GM18499 (cell line): ENCODE measurements at regions not wholly inside any gene's neighbourhood (a gene's known extent, or its start where the extent isn't known, plus 50 kb on each side); places are given as distances from the start of the nearest gene placed in this dataset.
A peak's percentile ranks its signal among the peaks of the same experiment; 100 is the strongest.

Experiments
- ATAC-seq: cut with Tn5 transposase; IDR thresholded peaks from one replicate; pipeline ENCODE4 v1.9.1; 2021; ENCODE audit warnings: moderate number of reproducible peaks; ENCODE audit not compliant: insufficient read depth, unreplicated experiment

DNA sequence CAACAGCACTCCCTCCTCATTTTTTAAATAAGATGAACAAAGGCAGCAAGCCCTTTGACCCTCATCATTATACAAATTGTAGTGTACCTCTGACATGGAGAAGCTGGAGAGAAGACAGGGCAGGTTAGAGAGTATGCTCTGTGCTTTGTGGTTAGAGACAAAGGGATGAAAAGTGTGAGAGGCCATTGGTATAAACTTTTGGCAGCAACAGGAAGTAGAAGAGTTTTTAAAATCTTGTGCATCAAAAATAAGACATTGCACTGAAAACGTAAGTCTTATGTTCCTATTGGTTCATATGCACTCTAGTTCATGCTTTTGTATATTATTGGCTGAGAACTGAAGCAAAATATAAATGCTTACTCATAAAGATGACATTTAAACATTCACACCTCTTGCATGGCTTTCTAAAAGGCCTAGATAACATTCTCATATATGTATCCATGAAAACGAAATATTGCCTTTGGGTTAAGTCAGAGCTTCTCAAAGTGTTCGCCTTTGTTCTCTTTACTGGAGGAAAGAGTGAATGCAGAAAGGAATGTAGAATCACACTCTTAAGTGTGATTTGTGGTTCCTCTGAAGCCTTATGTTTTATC is 158.0 kb downstream of the PALM2AKAP2 start:
- ATAC-seq, result no peak

DNA sequence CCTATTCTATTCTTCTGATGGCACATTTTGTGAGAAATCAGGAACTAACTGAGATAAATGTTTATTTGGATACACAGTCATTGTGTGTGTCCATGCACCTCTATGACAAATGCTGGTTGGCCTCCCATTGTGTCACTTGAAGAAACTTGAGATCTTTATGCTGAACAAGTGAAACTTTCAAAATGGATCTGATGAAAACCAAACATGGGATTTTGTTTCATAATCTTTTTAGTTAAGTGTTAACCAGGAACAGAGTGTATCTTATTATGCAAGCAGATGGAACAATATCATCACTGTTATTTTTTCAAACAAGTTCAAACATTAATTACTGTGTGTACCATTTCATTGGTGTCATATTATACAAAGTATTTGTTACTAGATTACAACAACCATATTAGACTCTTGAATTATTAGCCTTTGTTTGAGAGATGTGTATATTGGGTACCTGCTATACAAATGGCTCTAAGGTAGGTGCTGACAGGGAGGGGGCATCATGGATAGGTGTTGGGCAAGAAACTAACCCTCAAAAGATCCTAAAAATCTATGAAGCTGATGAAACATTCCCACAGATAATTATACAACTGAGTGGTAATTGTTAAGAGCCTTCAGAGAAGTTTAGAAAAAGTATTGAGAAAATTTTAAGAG is 159.8 kb downstream of the PALM2AKAP2 start:
- ATAC-seq, result no peak

DNA sequence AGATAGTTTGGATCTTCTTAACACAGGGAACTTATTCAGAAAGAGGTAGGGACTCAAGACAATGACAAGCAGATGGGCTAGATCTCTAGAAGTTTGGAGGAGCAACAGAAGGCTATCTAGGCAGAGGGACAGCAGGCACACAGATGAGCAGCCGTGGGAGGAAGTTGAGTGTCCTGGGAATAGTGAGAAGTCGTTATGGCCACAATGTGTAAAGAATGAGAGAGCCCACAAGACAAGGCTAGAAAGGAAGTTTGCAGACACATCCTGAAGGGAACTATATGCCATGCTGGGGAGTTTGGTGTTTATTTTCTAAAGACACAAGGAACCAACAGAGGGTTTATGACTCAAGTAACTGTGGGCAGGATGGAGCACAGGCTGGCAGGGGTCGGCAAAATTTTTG is 160.6 kb downstream of the PALM2AKAP2 start:
- no peak for ATAC-seq

DNA sequence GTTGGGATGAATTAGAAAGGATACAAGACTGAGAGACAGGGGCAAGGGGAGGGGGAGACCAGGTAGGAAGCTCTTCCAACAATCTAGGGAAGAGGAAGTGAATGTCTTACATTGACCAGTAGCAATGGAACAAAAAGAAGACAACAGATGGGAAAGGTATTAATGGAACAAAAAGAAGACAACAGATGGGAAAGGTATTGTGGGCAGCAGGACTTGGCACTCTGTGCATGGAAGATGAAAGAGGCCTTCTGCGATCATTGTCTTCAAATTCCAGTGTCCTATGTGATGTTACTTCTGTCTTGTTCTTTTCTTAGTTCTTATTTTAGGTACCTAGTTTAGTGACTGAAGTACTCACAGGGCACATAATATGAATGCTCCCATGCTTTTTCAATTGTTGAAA is 161.8 kb downstream of the PALM2AKAP2 start:
- ATAC-seq, result no peak

DNA sequence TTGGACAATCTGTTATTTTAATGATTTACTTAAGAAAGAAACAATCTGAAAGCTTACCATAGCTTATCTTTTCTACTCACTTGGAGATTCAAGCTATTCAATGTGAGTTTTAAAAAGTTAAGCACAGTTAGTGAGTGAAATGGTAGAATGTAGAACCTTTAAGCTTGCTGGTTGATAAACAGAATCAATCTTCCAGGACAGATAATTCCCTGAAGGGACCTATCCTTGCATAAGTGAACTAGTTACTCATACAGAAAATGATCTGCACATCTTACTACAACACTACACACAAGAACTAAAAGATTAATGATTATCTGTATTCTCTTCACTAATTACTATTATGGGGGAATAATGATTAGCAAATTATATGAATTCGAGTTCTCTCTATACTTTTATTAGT is 165.6 kb downstream of the PALM2AKAP2 start:
- ATAC-seq, result no peak

DNA sequence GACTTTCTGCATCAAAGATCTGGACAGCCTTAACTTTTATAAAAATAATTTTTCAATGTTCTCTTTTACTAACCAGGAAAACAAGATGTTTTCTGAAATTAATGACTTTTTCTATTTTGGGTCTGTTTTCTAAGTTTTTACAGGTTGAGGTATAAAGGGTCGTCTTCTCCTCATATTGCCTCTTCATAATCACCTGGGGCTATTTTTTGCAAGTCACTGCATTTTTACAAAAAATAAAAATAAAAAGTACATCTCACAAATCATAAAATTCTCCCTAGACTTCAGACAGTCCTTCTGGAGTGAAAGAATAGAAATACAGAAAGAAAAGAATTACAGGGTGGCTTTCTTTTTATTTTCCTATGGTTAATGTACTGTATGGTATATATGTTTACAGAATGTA is 168.5 kb downstream of the PALM2AKAP2 start:
- ATAC-seq, result no peak

DNA sequence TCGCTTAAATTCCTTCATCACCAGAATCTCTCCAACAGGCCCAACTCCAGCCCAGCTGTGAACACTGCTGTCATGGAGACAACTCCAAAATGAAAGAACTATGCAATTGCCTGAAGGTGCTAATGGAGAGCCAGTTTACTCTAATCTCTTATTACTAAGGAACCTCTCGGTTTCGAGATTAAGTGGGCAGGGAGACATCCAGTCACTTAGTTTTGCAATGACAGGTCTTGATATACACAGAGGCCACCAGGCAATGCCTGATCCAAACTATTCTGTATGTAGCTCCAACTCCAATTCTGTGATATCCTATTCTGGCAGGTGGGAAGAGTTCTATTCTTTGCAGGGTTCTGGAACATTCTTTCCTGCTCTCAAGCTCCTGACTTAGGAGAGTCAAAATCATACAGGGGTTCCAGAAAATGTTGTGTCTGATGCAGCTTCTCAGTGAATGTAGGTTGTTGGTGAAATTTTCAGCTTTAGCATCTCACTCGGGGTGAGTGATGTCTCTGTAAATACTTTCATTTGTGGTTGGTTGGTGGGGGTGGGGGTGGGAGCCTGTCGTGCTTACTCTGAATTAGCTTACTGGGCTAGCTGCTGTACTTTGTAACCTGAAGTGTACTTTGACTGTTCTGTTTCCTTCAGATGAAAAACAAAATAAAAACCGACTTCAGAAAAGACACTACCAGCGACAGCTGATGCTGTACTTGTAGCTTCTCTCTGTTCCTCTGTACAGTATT is 170.9 kb downstream of the PALM2AKAP2 start:
- ATAC-seq, result no peak

DNA sequence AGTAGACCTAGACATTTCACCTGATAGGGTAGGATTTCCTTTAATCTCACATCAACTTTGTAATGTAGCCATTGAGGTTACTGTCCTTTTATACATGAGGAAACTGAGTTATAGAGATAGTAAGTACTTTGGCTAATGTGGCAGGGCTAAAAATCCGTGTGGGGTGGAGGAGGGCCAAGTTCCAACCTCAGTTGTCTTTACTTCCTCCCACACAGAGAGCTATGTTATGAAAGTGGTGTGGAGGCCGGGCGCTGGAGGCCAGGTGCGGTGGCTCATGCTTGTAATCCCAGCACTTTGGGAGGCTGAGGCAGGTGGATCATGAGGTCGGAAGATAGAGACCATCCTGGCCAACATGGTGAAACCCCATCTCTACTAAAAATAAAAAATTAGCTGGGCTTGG is 173.3 kb downstream of the PALM2AKAP2 start:
- ATAC-seq, result no peak

DNA sequence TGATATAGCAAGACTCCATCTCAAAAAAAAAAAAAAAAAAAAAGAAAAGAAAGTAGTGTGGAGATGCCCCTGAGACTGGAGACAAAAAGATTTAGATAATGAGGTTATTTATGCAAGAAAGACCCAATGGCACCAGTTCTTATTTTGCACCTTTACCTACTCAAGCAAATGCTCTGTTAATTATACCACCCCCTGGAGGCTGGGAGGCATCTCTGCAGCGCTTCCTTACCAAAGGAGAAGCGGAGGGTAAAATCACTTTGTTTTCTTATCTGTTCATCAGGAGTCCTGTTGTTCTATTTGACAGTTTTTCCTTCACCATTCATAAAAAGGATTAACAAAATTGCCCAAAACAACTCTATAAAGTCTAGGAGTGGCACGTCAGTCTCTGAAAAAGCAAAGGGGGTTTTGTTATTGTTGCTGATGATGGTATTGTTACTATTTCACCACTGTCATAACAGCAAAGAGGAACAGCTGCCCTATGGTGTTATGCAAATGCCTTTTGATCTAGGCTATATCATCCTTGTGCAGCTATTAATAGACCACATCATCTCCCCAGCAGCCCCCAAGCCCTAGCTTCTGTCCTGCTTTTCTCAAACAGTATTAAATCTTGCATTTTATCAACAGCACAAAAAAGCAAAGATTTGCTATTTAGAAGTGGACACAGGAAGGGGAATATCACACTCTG is 174.0 kb downstream of the PALM2AKAP2 start:
- no peak for ATAC-seq

DNA sequence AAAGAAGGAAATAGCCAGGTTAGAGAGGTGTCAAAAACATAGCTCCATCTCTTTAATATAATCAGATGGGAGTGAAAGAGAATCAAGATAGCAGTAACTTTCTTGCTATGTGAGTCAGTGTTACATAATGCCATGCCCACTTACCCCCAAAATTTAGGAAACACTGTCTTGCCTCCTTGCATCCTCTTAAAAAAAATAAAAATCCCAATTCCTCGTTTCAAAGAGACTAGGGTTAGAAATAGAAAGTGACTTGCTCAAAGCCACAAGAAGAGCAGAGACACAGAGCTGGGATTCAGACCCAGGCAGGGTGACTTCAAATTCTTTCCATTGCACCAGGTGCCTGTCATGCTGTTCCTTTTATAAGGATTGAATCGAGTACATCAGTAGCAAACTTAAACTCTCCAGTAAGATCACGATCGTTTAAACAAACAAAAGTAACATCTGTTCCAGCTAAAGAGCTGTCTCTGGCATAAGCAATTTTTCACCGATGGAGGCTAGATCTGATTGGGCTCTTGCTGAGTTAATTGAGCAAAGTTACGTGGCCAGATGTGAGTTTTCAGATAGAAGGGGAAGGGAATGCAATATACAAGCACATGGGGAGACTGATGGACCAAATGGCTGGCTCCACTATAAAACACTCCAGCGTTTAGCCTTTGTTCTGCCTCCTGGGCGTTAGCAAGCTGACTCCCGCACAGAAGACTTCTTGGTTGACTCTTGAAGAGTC is 176.9 kb downstream of the PALM2AKAP2 start:
- ATAC-seq, result no peak

DNA sequence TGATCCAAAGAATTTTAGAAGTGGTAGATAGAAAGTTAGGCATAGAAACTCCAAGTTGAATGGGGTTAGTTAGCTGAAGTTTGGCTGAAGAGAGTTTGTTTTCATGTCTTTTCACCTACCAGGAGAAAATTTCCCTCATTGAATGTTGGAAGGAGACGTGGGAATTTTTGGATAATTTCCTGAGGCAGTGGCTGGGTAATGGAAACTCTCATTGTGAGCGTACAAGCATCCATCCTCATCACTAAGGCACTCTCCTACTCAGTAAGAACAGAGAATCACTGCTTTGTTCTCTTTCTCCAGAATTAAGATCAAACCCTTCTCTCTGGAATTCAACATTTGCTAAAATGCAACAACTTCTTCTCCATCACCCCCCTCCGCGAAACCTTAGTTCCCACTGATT is 179.7 kb downstream of the PALM2AKAP2 start:
- ATAC-seq, result no peak

DNA sequence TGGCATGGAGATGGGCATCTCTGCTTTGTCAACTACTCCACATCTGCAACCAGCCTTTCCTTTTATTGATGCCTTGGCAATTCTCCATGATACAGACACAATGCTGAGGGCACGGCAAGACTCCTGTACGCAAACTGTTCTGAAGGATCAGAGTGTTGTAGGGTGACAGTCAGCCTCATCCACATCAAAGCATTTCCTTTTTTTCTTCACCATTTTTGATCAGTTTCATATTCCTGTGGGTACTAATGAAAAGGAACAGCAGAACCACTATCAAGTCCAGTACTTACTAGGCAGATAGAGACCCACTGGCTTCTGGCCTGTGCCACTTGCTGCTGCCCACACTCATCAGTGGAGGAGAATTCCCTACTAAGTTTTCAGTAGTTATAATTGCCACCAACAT is 181.6 kb downstream of the PALM2AKAP2 start:
- no peak for ATAC-seq

DNA sequence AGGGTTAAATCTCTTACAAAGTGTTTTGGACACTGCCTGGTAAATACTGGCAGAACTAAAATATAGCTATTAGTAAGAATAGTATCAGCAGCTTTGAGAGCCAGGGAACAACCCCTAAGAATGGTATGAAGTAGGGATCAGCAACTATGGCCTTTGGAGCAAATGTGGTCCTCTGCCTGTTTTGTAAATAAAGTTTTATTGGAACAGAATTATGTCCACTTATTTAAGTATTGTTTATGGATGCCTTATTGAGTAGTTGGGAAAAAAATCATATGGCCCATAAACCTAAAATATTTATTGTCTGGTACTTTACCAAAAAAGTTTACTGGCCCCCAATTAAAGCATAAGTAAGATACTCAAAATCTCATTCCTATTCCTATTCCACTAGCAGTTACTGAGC is 182.2 kb downstream of the PALM2AKAP2 start:
- no peak for ATAC-seq

DNA sequence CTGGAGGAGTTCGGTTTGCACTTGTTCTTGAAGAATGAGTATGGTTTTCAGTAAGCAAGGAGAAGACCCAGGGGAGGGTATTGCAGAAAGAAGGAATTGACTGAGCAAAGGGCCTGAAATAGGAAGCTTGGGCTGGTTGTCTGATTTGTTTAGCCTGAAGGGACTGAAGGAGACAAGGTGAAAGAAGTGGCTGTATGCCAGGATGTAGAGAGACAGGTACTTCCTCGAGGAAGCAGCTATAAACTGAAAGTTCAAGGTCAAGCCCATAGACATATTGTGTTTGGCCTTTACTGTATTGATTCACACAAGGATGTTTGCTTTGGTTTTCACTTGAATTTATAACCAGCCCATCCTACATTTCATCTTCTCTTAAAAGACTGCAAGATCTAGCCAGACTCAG is 183.1 kb downstream of the PALM2AKAP2 start:
- ATAC-seq, result no peak

DNA sequence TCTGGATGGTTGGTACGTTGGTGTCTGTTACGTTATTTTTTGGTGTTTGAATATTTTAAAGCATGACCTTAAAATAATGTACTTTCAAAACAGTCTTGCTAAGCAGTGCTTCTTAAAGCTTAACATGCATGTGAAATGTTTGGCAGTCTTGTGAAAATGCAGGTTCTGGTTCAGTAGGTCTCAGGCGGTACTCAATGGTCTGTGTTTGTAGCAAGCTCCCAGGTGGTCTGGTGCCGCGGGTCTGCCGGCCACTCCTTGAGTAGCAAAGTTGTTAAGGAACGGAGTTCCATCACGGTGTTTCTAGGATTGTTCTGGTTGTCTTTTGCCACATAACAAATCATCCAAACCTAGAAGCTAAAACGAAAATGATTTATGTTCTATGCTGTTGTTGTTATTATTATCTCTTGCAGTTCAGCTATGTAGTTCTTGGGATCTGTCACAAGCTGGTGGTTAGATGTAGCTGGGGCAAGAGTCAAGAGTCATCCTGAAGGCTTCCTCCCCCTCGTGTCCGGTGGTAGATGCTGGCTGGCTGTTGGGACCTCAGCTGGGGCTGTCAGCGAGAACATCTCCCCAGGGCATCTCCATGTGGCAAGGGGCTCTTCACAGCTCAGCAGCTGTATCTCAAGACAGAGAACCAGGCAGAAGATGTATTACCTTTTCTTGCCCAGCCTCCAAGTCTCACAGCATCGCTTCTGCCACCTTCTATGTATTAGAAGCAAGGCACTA is 186.8 kb downstream of the PALM2AKAP2 start:
- ATAC-seq, result no peak

DNA sequence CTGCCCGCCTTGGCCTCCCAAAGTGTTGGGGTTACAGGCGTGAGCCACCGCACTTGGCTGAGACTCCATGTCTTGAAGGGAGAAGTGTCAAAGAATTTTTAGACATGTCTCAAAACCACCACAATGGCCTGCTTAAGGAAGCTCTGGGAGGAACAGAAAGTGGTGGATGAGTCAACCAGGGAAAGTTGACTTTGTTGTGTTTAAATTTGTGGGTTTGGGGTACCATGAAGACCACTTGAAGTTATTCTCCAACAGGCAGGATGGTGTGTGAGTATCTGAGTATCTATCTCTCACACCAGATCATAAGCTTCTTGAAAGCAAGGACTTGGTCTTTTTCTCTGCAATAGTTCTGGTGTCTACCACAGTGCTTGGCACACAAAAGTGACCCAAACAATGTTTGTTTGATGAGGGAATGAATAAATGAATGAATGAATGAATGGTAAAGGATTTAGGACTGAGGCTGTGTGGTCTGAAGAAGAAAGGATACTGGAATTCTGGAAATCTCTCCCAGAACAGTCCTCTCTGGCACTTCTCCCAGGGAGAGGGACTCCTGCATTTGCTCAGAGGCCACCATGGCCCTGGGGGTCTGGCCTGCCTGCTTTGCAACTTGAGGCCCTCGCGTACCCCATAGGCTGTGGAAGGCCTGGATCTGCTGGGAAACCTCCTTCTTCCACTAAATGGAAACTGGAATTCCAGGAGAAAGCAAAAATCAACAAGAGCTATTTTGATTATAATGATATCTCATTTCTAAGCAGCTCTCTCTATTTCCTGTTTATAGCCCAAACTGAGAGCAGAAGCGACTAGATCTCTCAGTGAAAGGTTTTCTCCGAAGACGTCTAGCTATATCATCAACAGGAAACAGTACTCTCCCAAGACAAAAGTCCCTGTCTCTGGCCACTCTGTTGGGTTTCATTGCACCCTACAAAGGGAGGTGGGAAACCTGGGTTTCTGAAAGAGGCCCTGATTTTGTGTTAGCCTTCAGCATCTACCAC is 187.9 kb downstream of the PALM2AKAP2 start:
- peak; percentile 35 for ATAC-seq

DNA sequence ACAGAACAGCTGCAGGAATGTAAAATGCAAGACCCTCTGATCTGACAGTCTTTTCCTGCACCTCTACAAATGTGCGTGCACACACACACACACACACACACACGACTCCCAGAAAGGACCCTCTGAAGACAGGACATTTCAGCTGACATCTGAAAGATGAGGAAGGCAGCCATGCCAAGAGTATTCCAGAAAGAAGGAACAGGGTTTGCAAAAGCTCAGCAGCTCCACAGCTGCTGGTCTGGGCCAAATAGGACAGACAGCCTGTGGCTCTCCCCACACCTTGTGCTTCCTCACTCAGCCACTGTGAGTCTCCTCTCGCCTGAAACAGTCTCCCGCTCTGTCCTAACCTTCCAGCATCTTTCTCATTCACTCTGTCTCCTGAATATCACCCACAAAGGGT is 189.0 kb downstream of the PALM2AKAP2 start:
- no peak for ATAC-seq

DNA sequence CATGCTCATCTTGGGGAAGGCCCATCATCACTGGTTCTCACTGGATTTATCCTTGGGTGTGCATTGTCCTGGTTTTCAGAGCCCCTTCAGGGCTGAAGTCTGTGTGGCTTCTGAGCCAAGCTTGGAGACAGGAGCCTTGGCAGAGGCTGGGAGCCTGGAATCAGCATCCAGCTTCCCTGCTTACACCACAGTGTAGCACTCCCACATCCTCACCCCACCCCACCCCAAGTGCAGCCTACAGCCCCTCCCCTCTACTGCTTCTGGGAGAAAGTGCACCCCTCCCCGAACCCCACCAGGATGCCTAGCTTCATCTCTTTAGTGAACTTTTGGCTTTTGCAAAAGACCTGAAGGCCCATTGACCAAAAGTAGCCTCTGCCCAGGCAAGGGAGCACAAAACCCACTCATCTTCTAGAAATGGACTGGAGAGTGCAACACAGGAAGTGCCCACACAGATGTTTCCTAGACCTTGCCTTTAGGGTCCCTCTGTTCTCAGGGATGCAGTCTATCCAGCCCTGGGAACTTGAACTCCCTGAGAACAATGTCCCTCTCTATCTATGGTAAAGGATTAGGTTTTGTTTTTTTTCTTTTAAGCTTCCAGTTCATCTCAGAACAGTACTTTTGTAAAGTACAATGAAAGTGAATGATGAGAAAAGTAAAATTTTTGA is 189.7 kb downstream of the PALM2AKAP2 start:
- ATAC-seq, result no peak
